SK-N-SH treated with all-trans-retinoic acid at 6 μM for 48 hours (cell line): ENCODE measurements at regions not wholly inside any gene's neighbourhood (a gene's known extent, or its start where the extent isn't known, plus 50 kb on each side); places are given as distances from the start of the nearest gene placed in this dataset.

Source experiments
- ATAC-seq: fragments of 200-7000 bp; cut with Tn5 transposase; 3 replicates; pipeline ENCODE4 v1.9.1; 2020; ENCODE audit warnings: mild to moderate bottlenecking, moderate library complexity
- ARNTL ChIP-seq: fragments of 450-650 bp; formaldehyde crosslinking; IDR thresholded peaks from 2 replicates; pipeline ENCODE4 v1.5.0; 2020; ENCODE audit warnings: low read depth, mild to moderate bottlenecking, moderate library complexity, borderline replicate concordance
- BACH2 ChIP-seq: fragments of 250-450 bp; sonication (Bioruptor Pico); IDR thresholded peaks from 2 replicates; pipeline ENCODE4 v1.9.0; 2021; ENCODE audit warnings: mild to moderate bottlenecking, borderline replicate concordance
- CREB5 ChIP-seq: fragments of 250-450 bp; sonication (Bioruptor Pico); IDR thresholded peaks from 2 replicates; pipeline ENCODE4 v1.5.1; 2020; ENCODE audit warnings: low read depth, mild to moderate bottlenecking, moderate library complexity
- CSDC2 ChIP-seq: fragments of 250-450 bp; sonication (Bioruptor Pico); IDR thresholded peaks from 2 replicates; pipeline ENCODE4 v1.5.0; 2020; ENCODE audit warnings: mild to moderate bottlenecking, moderate library complexity
- GLIS3 ChIP-seq: fragments of 250-450 bp; sonication (Bioruptor Pico); IDR thresholded peaks from 2 replicates; pipeline ENCODE4 v1.5.0; 2020; ENCODE audit warnings: mild to moderate bottlenecking, moderate library complexity
- OSR1 ChIP-seq: fragments of 250-450 bp; sonication (Bioruptor Pico); IDR thresholded peaks from 2 replicates; pipeline ENCODE4 v1.8.0; 2022; ENCODE audit warnings: moderate library complexity, mild to moderate bottlenecking, inconsistent platforms
- PATZ1 ChIP-seq: fragments of 250-450 bp; sonication (Bioruptor Pico); IDR thresholded peaks from 2 replicates; pipeline ENCODE4 v1.8.0; 2020; ENCODE audit warnings: mild to moderate bottlenecking, moderate library complexity, borderline replicate concordance
- RARB ChIP-seq: fragments of 250-450 bp; sonication (Bioruptor Pico); IDR thresholded peaks from 2 replicates; pipeline ENCODE4 v1.8.0; 2021; ENCODE audit warnings: mild to moderate bottlenecking, moderate library complexity
- TCF4 ChIP-seq: fragments of 250-450 bp; sonication (Bioruptor Pico); IDR thresholded peaks from 2 replicates; pipeline ENCODE4 v1.8.0; 2021; ENCODE audit warnings: mild to moderate bottlenecking, moderate library complexity, borderline replicate concordance
- TOX ChIP-seq: fragments of 250-450 bp; sonication (Bioruptor Pico); IDR thresholded peaks from 2 replicates; pipeline ENCODE4 v1.8.0; 2021; ENCODE audit warnings: mild to moderate bottlenecking, moderate library complexity, borderline replicate concordance
- ZC3H10 ChIP-seq: fragments of 250-450 bp; sonication (Bioruptor Pico); IDR thresholded peaks from 2 replicates; pipeline ENCODE4 v1.5.1; 2021; ENCODE audit warnings: mild to moderate bottlenecking, moderate library complexity
- ZFP3 ChIP-seq: fragments of 250-450 bp; sonication (Bioruptor Pico); IDR thresholded peaks from 2 replicates; pipeline ENCODE4 v1.5.0; 2020; ENCODE audit warnings: mild to moderate bottlenecking, moderate library complexity
- ZFP30 ChIP-seq: fragments of 450-650 bp; formaldehyde crosslinking; IDR thresholded peaks from 2 replicates; pipeline ENCODE4 v1.5.0; 2022; ENCODE audit warnings: mild to moderate bottlenecking, moderate library complexity
- ZNF565 ChIP-seq: fragments of 450-650 bp; formaldehyde crosslinking; conservative IDR thresholded peaks from 2 replicates; pipeline ENCODE4 v1.5.0; 2020; ENCODE audit warnings: low read depth, mild to moderate bottlenecking, moderate library complexity
- ZNF8 ChIP-seq: fragments of 450-650 bp; formaldehyde crosslinking; IDR thresholded peaks from 2 replicates; pipeline ENCODE4 v1.5.0; 2020; ENCODE audit warnings: mild to moderate bottlenecking, moderate library complexity
- TF ChIP-seq, protein P1 (sequence below): fragments of 250-450 bp; sonication (Bioruptor Pico); IDR thresholded peaks from 2 replicates; pipeline ENCODE4 v1.5.1; 2021; ENCODE audit warnings: mild to moderate bottlenecking, moderate library complexity
- TF ChIP-seq, protein P2 (sequence below): fragments of 250-450 bp; sonication (Bioruptor Pico); IDR thresholded peaks from 2 replicates; pipeline ENCODE4 v1.5.0; 2020; ENCODE audit warnings: mild to moderate bottlenecking, moderate library complexity
- TF ChIP-seq, protein P3 (sequence below): fragments of 250-450 bp; sonication (Bioruptor Pico); IDR thresholded peaks from 2 replicates; pipeline ENCODE4 v1.8.0; 2021; ENCODE audit warnings: low read depth, mild to moderate bottlenecking, moderate library complexity, borderline replicate concordance

- TF ChIP-seq CREB5 (no peak), GLIS3 (CRISPR knock-in tag) (no peak), ZC3H10 (CRISPR knock-in tag) (no peak), CSDC2 (no peak), ARNTL (CRISPR knock-in tag) (no peak)
Measured at GRCh38 chr12:86860776-86861175, 604.6 kb upstream of the MGAT4C start (continued).

- ATAC-seq = no peak
- TF ChIP-seq TCF4 (CRISPR knock-in tag) (no peak), ZFP3 (CRISPR knock-in tag) (no peak), RARB (CRISPR knock-in tag) (no peak), BACH2 (CRISPR knock-in tag) (no peak), PATZ1 (CRISPR knock-in tag) (no peak), GLIS3 (CRISPR knock-in tag) (no peak)
- TF ChIP-seq, protein P1, sequence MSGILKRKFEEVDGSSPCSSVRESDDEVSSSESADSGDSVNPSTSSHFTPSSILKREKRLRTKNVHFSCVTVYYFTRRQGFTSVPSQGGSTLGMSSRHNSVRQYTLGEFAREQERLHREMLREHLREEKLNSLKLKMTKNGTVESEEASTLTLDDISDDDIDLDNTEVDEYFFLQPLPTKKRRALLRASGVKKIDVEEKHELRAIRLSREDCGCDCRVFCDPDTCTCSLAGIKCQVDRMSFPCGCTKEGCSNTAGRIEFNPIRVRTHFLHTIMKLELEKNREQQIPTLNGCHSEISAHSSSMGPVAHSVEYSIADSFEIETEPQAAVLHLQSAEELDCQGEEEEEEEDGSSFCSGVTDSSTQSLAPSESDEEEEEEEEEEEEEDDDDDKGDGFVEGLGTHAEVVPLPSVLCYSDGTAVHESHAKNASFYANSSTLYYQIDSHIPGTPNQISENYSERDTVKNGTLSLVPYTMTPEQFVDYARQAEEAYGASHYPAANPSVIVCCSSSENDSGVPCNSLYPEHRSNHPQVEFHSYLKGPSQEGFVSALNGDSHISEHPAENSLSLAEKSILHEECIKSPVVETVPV (CRISPR knock-in tag) = no peak
Measured at GRCh38 chr12:86852451-86852850, 596.3 kb upstream of the MGAT4C start.

GRCh38 chr12:86838711-86839110, 582.5 kb upstream of the MGAT4C start:
- ATAC-seq = no peak
- TF ChIP-seq ZFP30 (CRISPR knock-in tag) = no peak
- TF ChIP-seq ZC3H10 (CRISPR knock-in tag) = no peak
- no peak for TF ChIP-seq TCF4 (CRISPR knock-in tag)
- TF ChIP-seq ZNF8 (CRISPR knock-in tag) = no peak
- TF ChIP-seq ZNF565 (CRISPR knock-in tag) = no peak
- TF ChIP-seq, protein P2, sequence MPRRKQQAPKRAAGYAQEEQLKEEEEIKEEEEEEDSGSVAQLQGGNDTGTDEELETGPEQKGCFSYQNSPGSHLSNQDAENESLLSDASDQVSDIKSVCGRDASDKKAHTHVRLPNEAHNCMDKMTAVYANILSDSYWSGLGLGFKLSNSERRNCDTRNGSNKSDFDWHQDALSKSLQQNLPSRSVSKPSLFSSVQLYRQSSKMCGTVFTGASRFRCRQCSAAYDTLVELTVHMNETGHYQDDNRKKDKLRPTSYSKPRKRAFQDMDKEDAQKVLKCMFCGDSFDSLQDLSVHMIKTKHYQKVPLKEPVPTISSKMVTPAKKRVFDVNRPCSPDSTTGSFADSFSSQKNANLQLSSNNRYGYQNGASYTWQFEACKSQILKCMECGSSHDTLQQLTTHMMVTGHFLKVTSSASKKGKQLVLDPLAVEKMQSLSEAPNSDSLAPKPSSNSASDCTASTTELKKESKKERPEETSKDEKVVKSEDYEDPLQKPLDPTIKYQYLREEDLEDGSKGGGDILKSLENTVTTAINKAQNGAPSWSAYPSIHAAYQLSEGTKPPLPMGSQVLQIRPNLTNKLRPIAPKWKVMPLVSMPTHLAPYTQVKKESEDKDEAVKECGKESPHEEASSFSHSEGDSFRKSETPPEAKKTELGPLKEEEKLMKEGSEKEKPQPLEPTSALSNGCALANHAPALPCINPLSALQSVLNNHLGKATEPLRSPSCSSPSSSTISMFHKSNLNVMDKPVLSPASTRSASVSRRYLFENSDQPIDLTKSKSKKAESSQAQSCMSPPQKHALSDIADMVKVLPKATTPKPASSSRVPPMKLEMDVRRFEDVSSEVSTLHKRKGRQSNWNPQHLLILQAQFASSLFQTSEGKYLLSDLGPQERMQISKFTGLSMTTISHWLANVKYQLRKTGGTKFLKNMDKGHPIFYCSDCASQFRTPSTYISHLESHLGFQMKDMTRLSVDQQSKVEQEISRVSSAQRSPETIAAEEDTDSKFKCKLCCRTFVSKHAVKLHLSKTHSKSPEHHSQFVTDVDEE (CRISPR knock-in tag) = no peak
- TF ChIP-seq, protein P3, sequence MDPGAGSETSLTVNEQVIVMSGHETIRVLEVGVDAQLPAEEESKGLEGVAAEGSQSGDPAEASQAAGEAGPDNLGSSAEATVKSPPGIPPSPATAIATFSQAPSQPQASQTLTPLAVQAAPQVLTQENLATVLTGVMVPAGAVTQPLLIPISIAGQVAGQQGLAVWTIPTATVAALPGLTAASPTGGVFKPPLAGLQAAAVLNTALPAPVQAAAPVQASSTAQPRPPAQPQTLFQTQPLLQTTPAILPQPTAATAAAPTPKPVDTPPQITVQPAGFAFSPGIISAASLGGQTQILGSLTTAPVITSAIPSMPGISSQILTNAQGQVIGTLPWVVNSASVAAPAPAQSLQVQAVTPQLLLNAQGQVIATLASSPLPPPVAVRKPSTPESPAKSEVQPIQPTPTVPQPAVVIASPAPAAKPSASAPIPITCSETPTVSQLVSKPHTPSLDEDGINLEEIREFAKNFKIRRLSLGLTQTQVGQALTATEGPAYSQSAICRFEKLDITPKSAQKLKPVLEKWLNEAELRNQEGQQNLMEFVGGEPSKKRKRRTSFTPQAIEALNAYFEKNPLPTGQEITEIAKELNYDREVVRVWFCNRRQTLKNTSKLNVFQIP (CRISPR knock-in tag) = no peak
- TF ChIP-seq TOX = no peak
- TF ChIP-seq CREB5 = no peak
- TF ChIP-seq OSR1 (CRISPR knock-in tag) = no peak
- TF ChIP-seq ARNTL (CRISPR knock-in tag) = no peak
- no peak for TF ChIP-seq PATZ1 (CRISPR knock-in tag)
- no peak for TF ChIP-seq ZFP3 (CRISPR knock-in tag)
- TF ChIP-seq, all 23 proteins: peak for 0
